ENCODE measurements at regions not wholly inside any gene's neighbourhood (a gene's known extent, or its start where the extent isn't known, plus 50 kb on each side); places are given as distances from the start of the nearest gene placed in this dataset.
"Not testable (repeated sequence)": the region's sequence is repeated elsewhere in the genome, so short reads cannot be mapped to it uniquely, and the experiment has no call there.

DNA sequence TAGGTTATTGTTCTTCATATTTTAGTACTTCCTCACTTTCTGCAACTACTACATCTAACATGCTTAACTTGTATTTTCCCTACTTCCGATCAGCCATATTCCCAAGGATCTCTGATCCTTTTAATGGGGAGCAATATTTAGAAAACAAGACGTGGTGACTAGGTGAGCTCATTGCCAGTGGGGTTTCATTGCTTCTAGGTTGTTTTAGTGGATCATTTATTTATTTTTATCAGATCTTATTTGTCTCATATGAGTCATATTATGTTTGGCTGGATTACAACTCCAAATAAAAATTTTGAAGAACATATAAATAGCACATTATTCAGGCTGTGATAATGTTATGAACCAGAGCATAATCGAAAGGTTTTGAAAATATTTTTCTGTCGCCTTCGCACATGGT is 480.9 kb upstream of the TMEFF2 start:
- no peak overlapping the region for H3K4me3 ChIP-seq (ENCODE audit: low read depth, low read length)
- TF ChIP-seq, protein P1, sequence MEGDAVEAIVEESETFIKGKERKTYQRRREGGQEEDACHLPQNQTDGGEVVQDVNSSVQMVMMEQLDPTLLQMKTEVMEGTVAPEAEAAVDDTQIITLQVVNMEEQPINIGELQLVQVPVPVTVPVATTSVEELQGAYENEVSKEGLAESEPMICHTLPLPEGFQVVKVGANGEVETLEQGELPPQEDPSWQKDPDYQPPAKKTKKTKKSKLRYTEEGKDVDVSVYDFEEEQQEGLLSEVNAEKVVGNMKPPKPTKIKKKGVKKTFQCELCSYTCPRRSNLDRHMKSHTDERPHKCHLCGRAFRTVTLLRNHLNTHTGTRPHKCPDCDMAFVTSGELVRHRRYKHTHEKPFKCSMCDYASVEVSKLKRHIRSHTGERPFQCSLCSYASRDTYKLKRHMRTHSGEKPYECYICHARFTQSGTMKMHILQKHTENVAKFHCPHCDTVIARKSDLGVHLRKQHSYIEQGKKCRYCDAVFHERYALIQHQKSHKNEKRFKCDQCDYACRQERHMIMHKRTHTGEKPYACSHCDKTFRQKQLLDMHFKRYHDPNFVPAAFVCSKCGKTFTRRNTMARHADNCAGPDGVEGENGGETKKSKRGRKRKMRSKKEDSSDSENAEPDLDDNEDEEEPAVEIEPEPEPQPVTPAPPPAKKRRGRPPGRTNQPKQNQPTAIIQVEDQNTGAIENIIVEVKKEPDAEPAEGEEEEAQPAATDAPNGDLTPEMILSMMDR (IDR thresholded peaks at IDR 0.05; ENCODE audit: insufficient read depth, low read depth, low read length) = no peak
- DNase-seq (ENCODE audit: low read depth) = no peak

DNA sequence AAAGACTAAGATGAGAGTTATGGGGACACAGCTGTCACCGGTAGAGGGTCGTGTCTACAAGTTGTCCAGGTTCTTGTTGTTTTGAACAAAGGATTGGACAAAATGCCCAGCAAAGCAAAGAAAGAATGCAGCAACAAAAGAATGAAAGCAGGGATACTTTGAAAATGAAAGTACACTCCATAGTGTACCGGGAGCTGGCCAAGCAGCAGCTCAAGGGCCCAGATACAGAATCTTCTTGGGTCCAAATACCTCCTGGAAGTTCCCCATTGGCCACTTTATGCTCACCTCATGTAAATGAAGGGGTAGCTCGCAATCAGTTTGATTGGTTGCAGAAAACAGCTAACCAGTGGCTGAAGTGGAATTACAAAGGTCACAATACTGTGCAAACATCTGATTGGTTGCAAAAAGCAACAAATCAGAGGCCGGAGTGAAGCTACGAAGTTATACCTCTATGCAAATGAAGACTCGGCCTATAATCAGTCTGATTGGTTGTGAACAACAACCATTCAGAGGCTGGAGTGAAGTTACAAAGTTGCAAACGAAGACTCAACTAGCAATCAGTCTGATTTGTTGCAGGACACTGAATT is 474.9 kb upstream of the TMEFF2 start:
- H3K4me3 ChIP-seq (ENCODE audit: low read depth, low read length) = no peak overlapping the region
- TF ChIP-seq, protein P1 (IDR thresholded peaks at IDR 0.05; ENCODE audit: insufficient read depth, low read depth, low read length) = no peak
- no peak for DNase-seq (ENCODE audit: low read depth)

- not testable (repeated sequence) for H3K4me3 ChIP-seq (ENCODE audit: low read depth, low read length)
Observed at GRCh38 chr2:192660555-192660954, 465.8 kb upstream of the TMEFF2 start.

GRCh38 chr2:192657362-192657761 is 462.6 kb upstream of the TMEFF2 start:
- DNase-seq (ENCODE audit: low read depth) = no peak
- no peak overlapping the region for H3K4me3 ChIP-seq (ENCODE audit: low read depth, low read length)
- TF ChIP-seq, protein P1 (IDR thresholded peaks at IDR 0.05; ENCODE audit: insufficient read depth, low read depth, low read length) = no peak

More at GRCh38 chr2:192660555-192660954, 465.8 kb upstream of the TMEFF2 start:
- DNase-seq (ENCODE audit: low read depth) = not testable (repeated sequence)

DNA sequence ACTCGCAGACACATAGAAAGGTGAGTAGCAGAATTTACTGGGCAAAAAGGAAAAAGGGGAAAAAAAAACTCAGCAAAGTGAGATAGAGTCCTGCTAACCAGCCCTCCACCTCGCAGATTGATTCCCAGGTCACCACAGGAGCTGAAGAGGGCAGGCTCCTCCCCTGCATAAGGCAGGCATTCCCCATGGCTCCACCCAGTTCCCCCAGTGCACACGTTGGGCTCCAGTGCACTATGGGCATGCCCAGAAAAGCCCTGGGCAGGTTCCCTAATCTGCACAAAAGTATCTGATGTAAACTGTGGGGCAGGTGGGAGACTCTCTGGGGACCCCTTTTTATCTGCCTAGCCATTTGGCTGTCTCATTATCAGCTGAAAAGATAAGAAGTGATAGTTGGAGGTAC is 461.2 kb upstream of the TMEFF2 start:
- TF ChIP-seq, protein P1 (IDR thresholded peaks at IDR 0.05; ENCODE audit: insufficient read depth, low read depth, low read length) = no peak
- H3K4me3 ChIP-seq (ENCODE audit: low read depth, low read length) = no peak overlapping the region
- DNase-seq (ENCODE audit: low read depth) = no peak

GRCh38 chr2:192645811-192646598 is 451.3 kb upstream of the TMEFF2 start:
- no peak for DNase-seq (ENCODE audit: low read depth)
- no peak overlapping the region for H3K4me3 ChIP-seq (ENCODE audit: low read depth, low read length)
- TF ChIP-seq, protein P1 (IDR thresholded peaks at IDR 0.05; ENCODE audit: insufficient read depth, low read depth, low read length) = no peak

DNA sequence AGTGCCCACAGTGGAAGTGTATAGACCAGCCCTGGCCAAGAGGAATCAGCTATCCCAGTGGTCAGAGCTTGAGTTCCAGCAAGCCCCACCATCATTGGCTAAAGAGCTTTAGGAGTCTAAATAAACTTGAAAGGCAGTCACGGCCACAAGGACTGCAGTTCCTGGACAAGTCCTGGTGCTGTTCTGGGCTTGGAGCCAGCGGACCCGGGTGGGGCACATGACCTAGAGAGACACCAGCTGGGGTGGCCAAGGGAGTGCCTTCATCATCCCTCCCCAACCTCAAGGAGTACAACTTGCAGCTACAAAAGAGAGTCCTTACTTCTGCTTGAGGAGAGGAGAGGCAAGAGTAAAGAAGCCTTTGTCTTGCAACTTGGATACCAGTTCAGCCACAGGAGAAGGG is 439.8 kb upstream of the TMEFF2 start:
- TF ChIP-seq, protein P1 (IDR thresholded peaks at IDR 0.05; ENCODE audit: insufficient read depth, low read depth, low read length) = no peak
- H3K4me3 ChIP-seq (ENCODE audit: low read depth, low read length) = no peak overlapping the region
- DNase-seq (ENCODE audit: low read depth) = no peak

Measured in fibroblast of villous mesenchyme (primary cell).